H9 (cell line): ENCODE measurements at regions not wholly inside any gene's neighbourhood (a gene's known extent, or its start where the extent isn't known, plus 50 kb on each side); places are given as distances from the start of the nearest gene placed in this dataset.

Source experiments
- DNase-seq: peaks from one replicate; pipeline ENCODE4 v3.0.0-alpha.2; 2017
- H2AFZ ChIP-seq: one replicate; pipeline ENCODE4 v1.6.1; 2013; ENCODE audit warnings: mild to moderate bottlenecking, low read length, control low read depth, moderate library complexity
- H2AK5ac ChIP-seq: 2 replicates; pipeline ENCODE4 v1.6.1; 2013; ENCODE audit warnings: low read length, control low read depth, mixed read lengths; ENCODE audit not compliant: insufficient read length
- H2BK120ac ChIP-seq: one replicate; pipeline ENCODE4 v1.6.1; 2013; ENCODE audit warnings: low read depth, mild to moderate bottlenecking, low read length, control low read depth, inconsistent platforms; ENCODE audit not compliant: poor library complexity, severe bottlenecking
- H2BK12ac ChIP-seq: 2 replicates; pipeline ENCODE4 v1.6.1; 2013; ENCODE audit warnings: low read length, control low read depth, mixed read lengths, low read depth; ENCODE audit not compliant: insufficient read length
- H2BK15ac ChIP-seq: 2 replicates; pipeline ENCODE4 v1.6.1; 2013; ENCODE audit warnings: low read depth, low read length, control low read depth
- H2BK20ac ChIP-seq: one replicate; pipeline ENCODE4 v1.6.1; 2013; ENCODE audit warnings: low read depth, mild to moderate bottlenecking, low read length, control low read depth, inconsistent platforms; ENCODE audit not compliant: poor library complexity, severe bottlenecking
- H2BK5ac ChIP-seq: 2 replicates; pipeline ENCODE4 v1.6.1; 2013; ENCODE audit warnings: low read length, control low read depth, mixed read lengths; ENCODE audit not compliant: insufficient read length
- H3K14ac ChIP-seq: 2 replicates; pipeline ENCODE4 v1.6.1; 2013; ENCODE audit warnings: low read length, control low read depth; ENCODE audit not compliant: insufficient read depth
- H3K18ac ChIP-seq: 2 replicates; pipeline ENCODE4 v1.6.1; 2013; ENCODE audit warnings: low read depth, mild to moderate bottlenecking, mixed read lengths, low read length, control low read depth; ENCODE audit not compliant: insufficient read length
- H3K23ac ChIP-seq: 2 replicates; pipeline ENCODE4 v1.6.1; 2013; ENCODE audit warnings: low read length, control low read depth, mixed read lengths, low read depth; ENCODE audit not compliant: insufficient read length
- H3K23me2 ChIP-seq: 2 replicates; pipeline ENCODE4 v1.6.1; 2013; ENCODE audit warnings: low read depth, mild to moderate bottlenecking, mixed read lengths, low read length, control low read depth; ENCODE audit not compliant: insufficient read length, poor library complexity, severe bottlenecking
- H3K27ac ChIP-seq: 2 replicates; pipeline ENCODE4 v1.5.1; 2013; ENCODE audit warnings: low read length, control low read depth, mixed read lengths, low read depth; ENCODE audit not compliant: insufficient read length
- H3K27me3 ChIP-seq: 2 replicates; pipeline ENCODE4 v1.6.1; 2013; ENCODE audit warnings: low read length, control low read depth, inconsistent platforms; ENCODE audit not compliant: insufficient read depth
- H3K4ac ChIP-seq: 2 replicates; pipeline ENCODE4 v1.6.1; 2013; ENCODE audit warnings: low read depth, mild to moderate bottlenecking, control low read depth, inconsistent platforms, low read length, moderate library complexity
- H3K4me1 ChIP-seq: 2 replicates; pipeline ENCODE4 v1.6.1; 2013; ENCODE audit warnings: low read length, control low read depth, inconsistent platforms; ENCODE audit not compliant: insufficient read depth
- H3K4me2 ChIP-seq: 2 replicates; pipeline ENCODE4 v1.6.1; 2013; ENCODE audit warnings: low read length, control low read depth, mixed read lengths; ENCODE audit not compliant: insufficient read length, insufficient read depth
- H3K56ac ChIP-seq: 2 replicates; pipeline ENCODE4 v1.6.1; 2013; ENCODE audit warnings: low read depth, mild to moderate bottlenecking, mixed read lengths, low read length, control low read depth; ENCODE audit not compliant: insufficient read length
- H3K79me1 ChIP-seq: 2 replicates; pipeline ENCODE4 v1.6.1; 2013; ENCODE audit warnings: low read depth, mild to moderate bottlenecking, moderate library complexity, low read length, control low read depth, inconsistent platforms; ENCODE audit not compliant: insufficient read depth, poor library complexity, severe bottlenecking
- H3K79me2 ChIP-seq: 2 replicates; pipeline ENCODE4 v1.6.1; 2013; ENCODE audit warnings: low read length, control low read depth, inconsistent platforms; ENCODE audit not compliant: insufficient read depth
- H3K9ac ChIP-seq: 2 replicates; pipeline ENCODE4 v1.6.1; 2013; ENCODE audit warnings: low read length, control low read depth, mixed read lengths; ENCODE audit not compliant: insufficient read length; ENCODE audit errors: extremely low read depth
- H3K9me3 ChIP-seq: one replicate; pipeline ENCODE4 v1.6.1; 2013; ENCODE audit warnings: low read depth, low read length, inconsistent platforms; ENCODE audit not compliant: control insufficient read depth
- H3T11ph ChIP-seq: one replicate; pipeline ENCODE4 v1.6.1; 2013; ENCODE audit warnings: mild to moderate bottlenecking, low read length, control low read depth, inconsistent platforms
- H4K20me1 ChIP-seq: one replicate; pipeline ENCODE4 v1.6.1; 2013; ENCODE audit not compliant: control insufficient read depth, insufficient read length, insufficient read depth
- H4K5ac ChIP-seq: 2 replicates; pipeline ENCODE4 v1.6.1; 2013; ENCODE audit warnings: low read depth, mild to moderate bottlenecking, mixed read lengths, low read length, control low read depth; ENCODE audit not compliant: insufficient read length
- H4K8ac ChIP-seq: replicated peaks from 2 replicates; pipeline ENCODE4 v1.6.1; 2013; ENCODE audit warnings: low read length, control low read depth, mixed read lengths, low read depth; ENCODE audit not compliant: insufficient read length
- H4K91ac ChIP-seq: 2 replicates; pipeline ENCODE4 v1.6.1; 2013; ENCODE audit warnings: low read depth, mild to moderate bottlenecking, moderate library complexity, mixed read lengths, low read length, control low read depth; ENCODE audit not compliant: insufficient read length
- H3K27ac Mint-ChIP-seq, 3 experiments: 2 replicates in 2 of 3; 3 replicates in 1 of 3; pipeline ENCODE4 v1.8.0; 2020 to 2021; ENCODE audit warnings: mixed read lengths in 3 of 3, mild to moderate bottlenecking in 1 of 3, moderate library complexity in 1 of 3
- H3K27me3 Mint-ChIP-seq: 2 replicates; pipeline ENCODE4 v1.8.0; 2021; ENCODE audit warnings: low read depth, mild to moderate bottlenecking, moderate library complexity, mixed read lengths
- H3K36me3 Mint-ChIP-seq, 3 experiments: 2 replicates in 2 of 3; 3 replicates in 1 of 3; pipeline ENCODE4 v1.8.0; 2020 to 2021; ENCODE audit warnings: low read depth in 3 of 3, mixed read lengths in 3 of 3; ENCODE audit not compliant: insufficient read depth in 1 of 3
- H3K4me1 Mint-ChIP-seq, 2 experiments: 2 replicates each; pipeline ENCODE4 v1.8.0; 2020; ENCODE audit warnings: mixed read lengths in 2 of 2
- H3K4me3 Mint-ChIP-seq, 2 experiments: 2 replicates in 1 of 2; 3 replicates in 1 of 2; pipeline ENCODE4 v1.8.0; 2020 to 2021; ENCODE audit warnings: mild to moderate bottlenecking in 2 of 2, mixed read lengths in 2 of 2, moderate library complexity in 1 of 2
- H3K9me3 Mint-ChIP-seq, 2 experiments: 2 replicates in 1 of 2; 3 replicates in 1 of 2; pipeline ENCODE4 v1.8.0; 2020; ENCODE audit warnings: mild to moderate bottlenecking in 2 of 2, mixed read lengths in 2 of 2, moderate library complexity in 1 of 2
- WGBS: extraction: QIAGEN DNeasy Blood & Tissue Kit; methylation state at CpG from one replicate; pipeline ENCODE4 v1.1.7; 2013; ENCODE audit warnings: missing lambda C conversion rate, low lambda C conversion rate, mixed read lengths; ENCODE audit not compliant: insufficient read length; ENCODE audit errors: extremely low coverage; 5-methylcytosine and 5-hydroxymethylcytosine counted together
- TF ChIP-seq, protein P1 (sequence below): fragments of 200-600 bp; sonication (generic); conservative IDR thresholded peaks from 3 replicates; pipeline ENCODE4 v1.8.0; 2021; ENCODE audit warnings: antibody characterized with exemption, mild to moderate bottlenecking

DNA sequence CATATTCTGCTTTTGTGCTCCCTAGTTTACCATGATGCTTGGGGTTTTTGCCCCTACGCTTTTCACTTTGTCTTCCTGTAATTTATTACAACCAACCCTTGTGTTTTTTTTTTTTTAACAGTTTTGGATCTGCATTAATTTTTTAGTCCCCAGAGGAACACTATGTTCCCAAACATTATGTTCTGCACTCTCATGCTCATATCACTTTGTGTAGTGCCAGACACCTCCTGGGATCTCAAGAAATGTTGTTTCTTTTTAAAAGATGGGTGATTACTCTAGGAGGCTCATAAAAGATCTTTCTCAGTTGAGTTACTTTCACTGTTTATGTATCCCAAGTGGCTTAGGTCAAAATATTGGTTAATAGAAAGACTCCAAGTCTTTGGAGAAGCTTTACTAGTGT is 116.2 kb upstream of the MKLN1 start:
- TF ChIP-seq, protein P1, sequence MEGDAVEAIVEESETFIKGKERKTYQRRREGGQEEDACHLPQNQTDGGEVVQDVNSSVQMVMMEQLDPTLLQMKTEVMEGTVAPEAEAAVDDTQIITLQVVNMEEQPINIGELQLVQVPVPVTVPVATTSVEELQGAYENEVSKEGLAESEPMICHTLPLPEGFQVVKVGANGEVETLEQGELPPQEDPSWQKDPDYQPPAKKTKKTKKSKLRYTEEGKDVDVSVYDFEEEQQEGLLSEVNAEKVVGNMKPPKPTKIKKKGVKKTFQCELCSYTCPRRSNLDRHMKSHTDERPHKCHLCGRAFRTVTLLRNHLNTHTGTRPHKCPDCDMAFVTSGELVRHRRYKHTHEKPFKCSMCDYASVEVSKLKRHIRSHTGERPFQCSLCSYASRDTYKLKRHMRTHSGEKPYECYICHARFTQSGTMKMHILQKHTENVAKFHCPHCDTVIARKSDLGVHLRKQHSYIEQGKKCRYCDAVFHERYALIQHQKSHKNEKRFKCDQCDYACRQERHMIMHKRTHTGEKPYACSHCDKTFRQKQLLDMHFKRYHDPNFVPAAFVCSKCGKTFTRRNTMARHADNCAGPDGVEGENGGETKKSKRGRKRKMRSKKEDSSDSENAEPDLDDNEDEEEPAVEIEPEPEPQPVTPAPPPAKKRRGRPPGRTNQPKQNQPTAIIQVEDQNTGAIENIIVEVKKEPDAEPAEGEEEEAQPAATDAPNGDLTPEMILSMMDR = no peak

More for the DNA sequence above, 116.2 kb upstream of the MKLN1 start:
- Histone ChIP-seq H3K4me2 (no peak overlapping the region), H3K27ac (no peak overlapping the region), H3K23ac (no peak overlapping the region), H3K18ac (no peak overlapping the region), H3K23me2 (no peaks in the 10 kb centered on the region), H3K79me2 (no peaks in the 10 kb centered on the region), H3K14ac (no peak overlapping the region), H4K8ac (no peak overlapping the region), H3K9ac (no peak overlapping the region), H2AFZ (no peak overlapping the region), H2AK5ac (no peak overlapping the region), H3K4me1 (peaks cover under 1% of the 10 kb centered on the region; the same call in 1 of the 2 replicates), H4K91ac (no peak overlapping the region), H3K56ac (no peak overlapping the region), H3T11ph (no peak overlapping the region), H3K4ac (no peak overlapping the region), H4K20me1 (no peaks in the 10 kb centered on the region), H3K27me3 (no peaks in the 10 kb centered on the region), H3K9me3 (no peaks in the 10 kb centered on the region), H2BK20ac (no peak overlapping the region), H2BK15ac (no peak overlapping the region), H3K79me1 (no peaks in the 10 kb centered on the region), H2BK5ac (no peak overlapping the region), H4K5ac (no peak overlapping the region), H2BK120ac (no peak overlapping the region), H2BK12ac (no peak overlapping the region)
- Mint-ChIP-seq H3K36me3 (no peaks in the 10 kb centered on the region), H3K4me1 (peaks cover 17 to 29% of the 10 kb centered on the region in 2 experiments), H3K27ac (no peak overlapping the region), H3K27me3 (no peaks in the 10 kb centered on the region), H3K4me3 (no peak overlapping the region), H3K9me3 (peaks cover 5 to 6% of the 10 kb centered on the region in 2 experiments)
- no peak for DNase-seq
- WGBS = no CpG with 5 or more reads among the region's 1 CpG
